Tibial nerve (tissue), 4 donors: ENCODE measurements at regions not wholly inside any gene's neighbourhood (a gene's known extent, or its start where the extent isn't known, plus 50 kb on each side); places are given as distances from the start of the nearest gene placed in this dataset.

Experiments
- DNase-seq, 2 donors: peaks; one replicate each; pipeline ENCODE4 v3.0.0-alpha.2; 2019; ENCODE audit warnings: low spot score in 2 of 2
- H3K27ac ChIP-seq, 4 donors: fragments of 200-600 bp; sonication (generic) in 3 of 4; one replicate each; pipeline ENCODE4 v1.5.1; 2017 to 2019; ENCODE audit warnings: mild to moderate bottlenecking in 1 of 4
- H3K27me3 ChIP-seq, 2 donors: fragments of 200-600 bp; sonication (generic) in 1 of 2; one replicate each; pipeline versions ENCODE4 v1.5.1 to v1.6.0; 2017 to 2019
- H3K36me3 ChIP-seq, 3 donors: fragments of 200-600 bp; sonication (generic); one replicate each; pipeline ENCODE4 v1.5.1; 2018 to 2019
- H3K4me1 ChIP-seq, 4 donors: fragments of 200-600 bp; sonication (generic) in 3 of 4; one replicate each; pipeline ENCODE4 v1.5.1; 2017 to 2019
- H3K4me3 ChIP-seq, 4 donors: fragments of 200-600 bp; sonication (generic) in 3 of 4; one replicate each; pipeline ENCODE4 v1.5.1; 2017 to 2019; ENCODE audit warnings: mild to moderate bottlenecking in 1 of 4, moderate library complexity in 1 of 4
- H3K9me3 ChIP-seq, 4 donors: fragments of 200-600 bp; sonication (generic) in 3 of 4; one replicate each; pipeline ENCODE4 v1.5.1; 2017 to 2019
- EP300 ChIP-seq, 2 donors: sonication (generic); formaldehyde crosslinking; IDR thresholded peaks; one replicate each; pipeline ENCODE4 v1.6.1; 2017; ENCODE audit warnings: antibody characterized with exemption in 2 of 2, mild to moderate bottlenecking in 1 of 2
- POLR2A ChIP-seq, 2 donors: fragments of 450-650 bp; IDR thresholded peaks; one replicate each; pipeline ENCODE4 v1.6.1; 2017; ENCODE audit warnings: antibody characterized with exemption in 2 of 2, mild to moderate bottlenecking in 2 of 2, moderate library complexity in 2 of 2
- WGBS, 2 donors: methylation state at CpG; one replicate each; pipeline ENCODE4 v1.1.5; 2018; 5-methylcytosine and 5-hydroxymethylcytosine counted together
- TF ChIP-seq, protein P1 (sequence below), 5 experiments: fragments of 200-600 bp in 3 of 5; fragments of 450-650 bp in 2 of 5; sonication (generic) in 3 of 5; IDR thresholded peaks; one replicate each; pipeline ENCODE4 v1.5.1; 2016 to 2019; ENCODE audit warnings: antibody characterized with exemption in 5 of 5, mild to moderate bottlenecking in 3 of 5, moderate library complexity in 2 of 5

GRCh38 chr7:137097111-137097510 lies 228.7 kb downstream of the CHRM2 start:
- DNase-seq = no peak
- Histone ChIP-seq H3K9me3 (no peaks in the 10 kb centered on the region), H3K4me3 (no peak overlapping the region), H3K27ac (no peak overlapping the region), H3K36me3 (no peaks in the 10 kb centered on the region), H3K4me1 (no peaks in the 10 kb centered on the region), H3K27me3 (no peaks in the 10 kb centered on the region)
- TF ChIP-seq EP300 (IDR thresholded peaks at IDR 0.05) (no peak), POLR2A (IDR thresholded peaks at IDR 0.05) (no peak)
- TF ChIP-seq, protein P1, sequence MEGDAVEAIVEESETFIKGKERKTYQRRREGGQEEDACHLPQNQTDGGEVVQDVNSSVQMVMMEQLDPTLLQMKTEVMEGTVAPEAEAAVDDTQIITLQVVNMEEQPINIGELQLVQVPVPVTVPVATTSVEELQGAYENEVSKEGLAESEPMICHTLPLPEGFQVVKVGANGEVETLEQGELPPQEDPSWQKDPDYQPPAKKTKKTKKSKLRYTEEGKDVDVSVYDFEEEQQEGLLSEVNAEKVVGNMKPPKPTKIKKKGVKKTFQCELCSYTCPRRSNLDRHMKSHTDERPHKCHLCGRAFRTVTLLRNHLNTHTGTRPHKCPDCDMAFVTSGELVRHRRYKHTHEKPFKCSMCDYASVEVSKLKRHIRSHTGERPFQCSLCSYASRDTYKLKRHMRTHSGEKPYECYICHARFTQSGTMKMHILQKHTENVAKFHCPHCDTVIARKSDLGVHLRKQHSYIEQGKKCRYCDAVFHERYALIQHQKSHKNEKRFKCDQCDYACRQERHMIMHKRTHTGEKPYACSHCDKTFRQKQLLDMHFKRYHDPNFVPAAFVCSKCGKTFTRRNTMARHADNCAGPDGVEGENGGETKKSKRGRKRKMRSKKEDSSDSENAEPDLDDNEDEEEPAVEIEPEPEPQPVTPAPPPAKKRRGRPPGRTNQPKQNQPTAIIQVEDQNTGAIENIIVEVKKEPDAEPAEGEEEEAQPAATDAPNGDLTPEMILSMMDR (IDR thresholded peaks at IDR 0.05) = no peak
- WGBS, 2 donors = 61 to 64% methylated on average over 1 of the region's 1 CpG

DNA sequence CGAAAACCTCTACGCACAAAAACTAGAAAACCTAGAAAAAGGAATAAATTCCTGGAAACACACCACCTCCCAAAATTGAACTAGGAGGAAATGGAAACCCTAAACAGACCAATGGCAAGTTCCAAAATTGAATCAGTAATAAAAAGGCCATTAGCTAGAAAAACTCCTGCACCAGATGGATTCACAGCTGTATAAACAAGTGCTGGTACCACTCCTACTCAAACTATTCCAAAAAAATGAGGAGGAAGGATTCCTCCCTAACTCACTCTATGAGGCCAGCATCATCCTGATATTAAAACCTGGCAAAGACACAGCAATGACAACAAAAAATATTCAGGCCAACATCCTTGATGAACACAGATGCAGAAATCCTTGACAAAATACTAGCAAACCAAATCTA lies 228.2 kb downstream of the CHRM2 start:
- no peaks in the 10 kb centered on the region for H3K4me1 ChIP-seq
- H3K27ac ChIP-seq = no peak overlapping the region
- no peak for DNase-seq
- H3K36me3 ChIP-seq = no peaks in the 10 kb centered on the region
- H3K9me3 ChIP-seq = no peaks in the 10 kb centered on the region
- H3K4me3 ChIP-seq = no peak overlapping the region
- TF ChIP-seq POLR2A (IDR thresholded peaks at IDR 0.05) = no peak
- TF ChIP-seq EP300 (IDR thresholded peaks at IDR 0.05) = no peak
- TF ChIP-seq, protein P1 (IDR thresholded peaks at IDR 0.05) = no peak
- no peaks in the 10 kb centered on the region for H3K27me3 ChIP-seq
- 59 to 60% methylated on average over 2 of the region's 2 CpGs for WGBS, 2 donors

- H3K9me3 ChIP-seq = no peaks in the 10 kb centered on the region
- no peaks in the 10 kb centered on the region for H3K4me1 ChIP-seq
- TF ChIP-seq EP300 (IDR thresholded peaks at IDR 0.05) = no peak
- no peak for TF ChIP-seq POLR2A (IDR thresholded peaks at IDR 0.05)
- TF ChIP-seq, protein P1 (IDR thresholded peaks at IDR 0.05) = no peak
- no peaks in the 10 kb centered on the region for H3K36me3 ChIP-seq
- WGBS, 2 donors = 72 to 90% methylated on average over 3 of the region's 3 CpGs
- H3K27me3 ChIP-seq = no peaks in the 10 kb centered on the region
- H3K27ac ChIP-seq = no peak overlapping the region
- DNase-seq = no peak
- no peak overlapping the region for H3K4me3 ChIP-seq
These were observed 224.7 kb downstream of the CHRM2 start for GRCh38 chr7:137093198-137093597.

- 47% methylated on average over 2 of the region's 2 CpGs for WGBS, 2 donors
These were observed 222.9 kb downstream of the CHRM2 start for GRCh38 chr7:137091396-137091795.

GRCh38 chr7:137086896-137087295 lies 218.4 kb downstream of the CHRM2 start:
- H3K27ac ChIP-seq = no peak overlapping the region
- no peaks in the 10 kb centered on the region for H3K9me3 ChIP-seq
- H3K27me3 ChIP-seq = no peaks in the 10 kb centered on the region
- no peak overlapping the region for H3K4me3 ChIP-seq
- no peaks in the 10 kb centered on the region for H3K36me3 ChIP-seq
- no peak for TF ChIP-seq POLR2A (IDR thresholded peaks at IDR 0.05)
- 93 to 97% methylated on average over 3 of the region's 3 CpGs for WGBS, 2 donors
- no peaks in the 10 kb centered on the region for H3K4me1 ChIP-seq
- DNase-seq = no peak

More at GRCh38 chr7:137091396-137091795, 222.9 kb downstream of the CHRM2 start:
- H3K36me3 ChIP-seq = no peaks in the 10 kb centered on the region
- no peak overlapping the region for H3K27ac ChIP-seq
- H3K27me3 ChIP-seq = no peaks in the 10 kb centered on the region
- H3K4me1 ChIP-seq = no peaks in the 10 kb centered on the region
- no peak for TF ChIP-seq EP300 (IDR thresholded peaks at IDR 0.05)
- TF ChIP-seq POLR2A (IDR thresholded peaks at IDR 0.05) = no peak
- TF ChIP-seq, protein P1 (IDR thresholded peaks at IDR 0.05) = no peak
- H3K9me3 ChIP-seq = no peaks in the 10 kb centered on the region
- no peak for DNase-seq
- H3K4me3 ChIP-seq = no peak overlapping the region
